BJ (cell line): ENCODE measurements at regions not wholly inside any gene's neighbourhood (a gene's known extent, or its start where the extent isn't known, plus 50 kb on each side); places are given as distances from the start of the nearest gene placed in this dataset.

Source experiments
- CTCF ChIA-PET: fragments of 350-600 bp; formaldehyde crosslinking; extraction: SDS; loops from one replicate; lab custom pipeline; 2021; ENCODE audit warnings: antibody characterized with exemption, inconsistent platforms; lab: Yijun Ruan, JAX
- POLR2A ChIA-PET: fragments of 300-600 bp; sonication (Branson Sonifier 250); formaldehyde crosslinking; extraction: SDS; loops from one replicate; lab custom pipeline; 2021; ENCODE audit warnings: antibody characterized with exemption; lab: Charles Lee
- DNase-seq: peaks from one replicate; pipeline ENCODE4 v3.0.0-alpha.2; 2011; ENCODE audit warnings: low read depth
- H3K27me3 ChIP-seq: 2 replicates; pipeline ENCODE4 v1.6.0; 2011; ENCODE audit warnings: low read length; ENCODE audit not compliant: control insufficient read depth, insufficient read depth
- H3K36me3 ChIP-seq: 2 replicates; pipeline ENCODE4 v1.5.1; 2011; ENCODE audit warnings: low read length; ENCODE audit not compliant: control insufficient read depth, insufficient read depth
- H3K4me3 ChIP-seq: 2 replicates; pipeline ENCODE4 v1.5.1; 2011; ENCODE audit warnings: low read depth, mild to moderate bottlenecking, control low read depth, low read length
- TF ChIP-seq, protein P1 (sequence below): IDR thresholded peaks from 2 replicates; pipeline ENCODE4 v1.5.1; 2011; ENCODE audit warnings: low read depth, mild to moderate bottlenecking, control low read depth, inconsistent platforms, low read length, moderate library complexity; ENCODE audit not compliant: insufficient read depth

DNA sequence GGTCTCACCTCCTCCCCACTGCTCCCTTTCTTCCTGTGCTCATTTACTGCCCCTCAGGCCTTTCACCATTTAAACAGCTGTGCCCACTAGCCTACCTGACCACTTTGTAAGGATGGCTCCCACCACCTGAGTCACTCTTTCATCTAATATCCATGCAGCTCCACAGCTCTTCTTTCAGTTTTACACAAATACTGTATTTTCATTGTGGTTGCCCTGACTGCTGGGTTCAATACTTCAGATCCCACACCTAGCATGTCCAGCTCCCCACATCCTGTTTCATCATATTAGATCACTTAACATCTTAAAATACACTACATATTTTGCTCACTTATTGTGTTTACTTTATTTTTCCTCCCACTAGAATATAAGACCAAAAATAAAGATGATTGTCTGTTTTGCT is 1110.6 kb downstream of the TSN start:
- Histone ChIP-seq H3K36me3 (no peaks in the 10 kb centered on the region), H3K27me3 (no peaks in the 10 kb centered on the region), H3K4me3 (no peak overlapping the region)
- no peak for DNase-seq
- TF ChIP-seq, protein P1, sequence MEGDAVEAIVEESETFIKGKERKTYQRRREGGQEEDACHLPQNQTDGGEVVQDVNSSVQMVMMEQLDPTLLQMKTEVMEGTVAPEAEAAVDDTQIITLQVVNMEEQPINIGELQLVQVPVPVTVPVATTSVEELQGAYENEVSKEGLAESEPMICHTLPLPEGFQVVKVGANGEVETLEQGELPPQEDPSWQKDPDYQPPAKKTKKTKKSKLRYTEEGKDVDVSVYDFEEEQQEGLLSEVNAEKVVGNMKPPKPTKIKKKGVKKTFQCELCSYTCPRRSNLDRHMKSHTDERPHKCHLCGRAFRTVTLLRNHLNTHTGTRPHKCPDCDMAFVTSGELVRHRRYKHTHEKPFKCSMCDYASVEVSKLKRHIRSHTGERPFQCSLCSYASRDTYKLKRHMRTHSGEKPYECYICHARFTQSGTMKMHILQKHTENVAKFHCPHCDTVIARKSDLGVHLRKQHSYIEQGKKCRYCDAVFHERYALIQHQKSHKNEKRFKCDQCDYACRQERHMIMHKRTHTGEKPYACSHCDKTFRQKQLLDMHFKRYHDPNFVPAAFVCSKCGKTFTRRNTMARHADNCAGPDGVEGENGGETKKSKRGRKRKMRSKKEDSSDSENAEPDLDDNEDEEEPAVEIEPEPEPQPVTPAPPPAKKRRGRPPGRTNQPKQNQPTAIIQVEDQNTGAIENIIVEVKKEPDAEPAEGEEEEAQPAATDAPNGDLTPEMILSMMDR = no peak
- ChIA-PET CTCF (no interaction called here), POLR2A (no interaction called here)

DNA sequence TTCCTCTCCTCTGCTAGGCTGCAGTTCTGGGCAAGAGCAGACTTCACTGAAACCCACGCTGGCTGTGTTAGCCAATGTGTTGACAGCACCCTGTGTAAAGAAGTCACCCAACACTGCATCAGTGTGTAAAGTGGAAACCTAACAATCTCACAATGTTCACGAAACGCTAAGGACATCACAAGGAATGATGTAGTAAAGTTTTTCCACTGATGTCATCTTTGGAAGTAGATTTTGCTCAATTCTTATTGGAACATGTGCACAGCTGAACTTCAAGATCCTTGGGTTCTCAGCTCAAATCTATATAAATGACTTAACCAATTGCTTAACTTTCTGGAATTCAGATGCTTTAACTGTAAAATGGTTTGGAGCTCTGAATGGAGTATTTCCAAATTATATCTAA is 1112.5 kb downstream of the TSN start:
- Histone ChIP-seq H3K36me3 (no peaks in the 10 kb centered on the region), H3K27me3 (no peaks in the 10 kb centered on the region), H3K4me3 (no peak overlapping the region)
- ChIA-PET POLR2A (no interaction called here), CTCF (interaction anchor here (0.8 kb wide), 1 partner anchor 18 kb away, joined by 3 read pairs; no protein-coding TSS in a partner anchor)
- no peak for DNase-seq
- TF ChIP-seq, protein P1 = no peak

DNA sequence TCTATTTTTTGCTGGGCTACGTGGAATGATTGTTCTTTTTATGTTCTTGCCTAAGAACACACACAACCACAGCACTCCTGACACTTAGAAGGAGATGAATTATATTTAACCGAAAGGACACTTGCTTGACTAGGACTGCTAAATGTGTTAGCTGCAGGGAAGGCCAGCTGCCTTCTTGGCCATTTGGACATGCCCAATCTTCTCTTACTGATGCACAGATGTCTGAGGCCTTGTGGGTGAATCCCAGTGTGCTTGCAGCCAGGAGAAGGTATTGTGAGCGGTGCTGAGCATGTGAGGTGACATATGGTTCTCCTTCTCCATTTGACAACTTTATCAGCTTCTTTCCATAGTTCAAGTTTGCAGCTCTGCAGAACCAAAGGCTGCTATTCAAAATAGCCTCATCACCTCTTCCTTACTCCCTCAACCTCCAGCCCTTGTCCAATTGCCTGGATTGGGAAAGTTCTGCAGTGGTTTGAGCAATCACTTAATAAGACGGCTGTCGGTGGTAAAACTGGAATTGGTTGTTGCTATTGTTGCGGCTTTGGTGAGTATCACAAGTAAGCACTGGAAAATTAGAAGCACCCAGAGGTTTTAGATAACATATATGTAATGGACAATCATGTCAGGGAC is 1113.3 kb downstream of the TSN start:
- CTCF ChIA-PET = no interaction called here
- DNase-seq = no peak
- Histone ChIP-seq H3K4me3 (no peak overlapping the region), H3K27me3 (no peaks in the 10 kb centered on the region), H3K36me3 (no peaks in the 10 kb centered on the region)
- POLR2A ChIA-PET = no interaction called here
- TF ChIP-seq, protein P1 = no peak

DNA sequence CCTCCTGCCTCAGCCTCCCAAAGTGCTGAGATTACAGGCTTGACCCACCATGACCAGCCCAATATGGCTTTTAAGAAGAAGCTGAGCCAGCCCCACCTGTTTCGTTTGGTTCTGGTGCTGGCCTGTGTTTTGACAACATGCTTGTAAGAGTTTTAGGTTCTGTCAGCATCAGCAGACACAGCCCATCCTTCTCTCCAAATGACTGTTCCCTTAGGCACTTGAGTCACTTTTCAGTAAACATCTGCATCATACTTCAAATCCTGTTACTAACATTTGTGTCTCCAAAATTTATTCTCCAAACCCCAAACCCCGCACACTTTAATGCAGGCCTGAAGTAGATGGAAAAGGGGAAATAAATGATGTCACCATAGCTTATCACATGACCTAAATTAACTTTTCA is 1118.5 kb downstream of the TSN start:
- Histone ChIP-seq H3K4me3 (no peak overlapping the region), H3K36me3 (no peaks in the 10 kb centered on the region), H3K27me3 (no peaks in the 10 kb centered on the region)
- POLR2A ChIA-PET = no interaction called here
- no peak for DNase-seq
- CTCF ChIA-PET = no interaction called here
- TF ChIP-seq, protein P1 = no peak

DNA sequence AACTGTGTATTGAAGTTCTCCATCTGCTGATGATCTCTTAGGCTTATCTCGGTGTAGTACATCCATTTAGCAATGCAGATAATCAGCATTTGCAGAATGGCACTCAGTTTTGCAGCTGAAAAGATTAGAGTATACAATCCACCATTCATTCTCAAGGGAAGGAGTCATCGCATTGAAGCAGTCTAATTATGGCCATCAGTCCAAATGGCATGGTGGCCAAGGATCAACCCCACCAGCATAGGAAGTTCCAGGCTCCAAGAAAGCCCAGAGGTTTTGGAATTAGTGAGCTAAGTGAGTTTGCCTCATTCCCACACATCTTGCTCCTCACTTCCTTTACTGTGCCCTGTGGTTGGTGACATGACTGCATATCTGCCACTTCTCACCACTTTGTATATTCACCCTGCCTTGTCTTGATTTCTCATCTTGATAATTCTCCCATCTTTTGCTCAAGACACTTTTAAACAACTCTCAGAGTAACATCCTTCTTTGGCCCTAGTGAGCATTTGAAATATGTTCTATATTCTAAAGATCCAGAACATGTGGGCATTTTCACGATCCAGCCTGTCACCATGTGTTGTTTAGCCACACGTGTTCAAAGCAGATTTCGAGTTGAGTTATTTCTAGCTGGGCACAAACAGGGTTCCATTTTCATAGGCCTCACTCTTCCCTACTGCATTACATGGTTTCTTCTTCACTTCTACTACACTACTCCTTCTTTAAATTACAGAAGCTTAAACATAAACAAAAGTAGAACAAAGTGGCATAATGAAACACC is 1119.8 kb downstream of the TSN start:
- Histone ChIP-seq H3K36me3 (no peaks in the 10 kb centered on the region), H3K4me3 (no peak overlapping the region), H3K27me3 (no peaks in the 10 kb centered on the region)
- no peak for DNase-seq
- CTCF ChIA-PET = no interaction called here
- POLR2A ChIA-PET = no interaction called here
- TF ChIP-seq, protein P1 = no peak
